ENCODE measurements at regions not wholly inside any gene's neighbourhood (a gene's known extent, or its start where the extent isn't known, plus 50 kb on each side); places are given as distances from the start of the nearest gene placed in this dataset.

GRCh38 chr11:13883042-13883441 lies 79.5 kb upstream of the SPON1 start:
- Histone ChIP-seq H3K4me1 (no peaks in the 10 kb centered on the region), H3K27ac (no peak overlapping the region), H3K79me2 (ENCODE audit: low read depth) (no peaks in the 10 kb centered on the region), H3F3A (ENCODE audit: low read depth) (no peaks in the 10 kb centered on the region), H3K27me3 (no peaks in the 10 kb centered on the region), H2AFZ (replicated peaks) (no peak overlapping the region), H3K36me3 (no peaks in the 10 kb centered on the region), H3K9me3 (ENCODE audit: low read depth) (no peaks in the 10 kb centered on the region), H4K20me1 (ENCODE audit: low read depth) (no peaks in the 10 kb centered on the region), H3K4me2 (no peak overlapping the region), H3K4me3 (no peak overlapping the region), H3K9ac (no peak overlapping the region)
- Mint-ChIP-seq H3K4me1 (peaks cover 22% of the 10 kb centered on the region), H3K4me3 (no peak overlapping the region), H3K9me3 (no peaks in the 10 kb centered on the region), H3K36me3 (no peaks in the 10 kb centered on the region), H3K27me3 (ENCODE audit: insufficient read depth, low read depth) (peaks cover 5% of the 10 kb centered on the region), H3K27ac (no peak overlapping the region)
- no peak for TF ChIP-seq EZH2 (IDR thresholded peaks at IDR 0.05)
- no peak for TF ChIP-seq EZH2phosphoT487 (IDR thresholded peaks at IDR 0.05)
- TF ChIP-seq CTCF (IDR thresholded peaks at IDR 0.05): no peak
- no peak for DNase-seq (ENCODE audit: low spot score)

DNA sequence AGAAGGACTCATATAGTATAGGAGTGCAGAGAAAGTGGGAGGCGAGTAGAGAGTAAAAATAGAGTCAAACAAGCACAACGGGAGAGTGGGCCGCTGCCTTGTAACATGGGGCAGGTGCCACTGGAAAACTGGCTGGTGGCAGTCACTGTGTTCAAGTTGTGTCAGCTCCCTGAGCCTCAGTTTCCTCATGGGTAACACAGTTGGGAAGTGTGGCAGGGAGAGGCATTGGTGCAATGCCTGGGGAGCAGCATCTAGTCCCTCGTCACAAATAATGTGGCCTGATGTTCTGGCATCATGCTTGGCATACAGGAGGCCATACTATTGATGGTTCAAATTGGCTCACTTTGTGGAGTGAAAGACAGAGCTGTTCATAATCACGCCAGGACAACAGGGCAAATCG lies 78.9 kb upstream of the SPON1 start:
- H3K79me2 ChIP-seq (ENCODE audit: low read depth): no peaks in the 10 kb centered on the region
- no peaks in the 10 kb centered on the region for H3K9me3 ChIP-seq (ENCODE audit: low read depth)
- Mint-ChIP-seq H3K4me1 (peaks cover 22% of the 10 kb centered on the region), H3K27me3 (ENCODE audit: insufficient read depth, low read depth) (peaks cover 5% of the 10 kb centered on the region), H3K9me3 (no peaks in the 10 kb centered on the region), H3K4me3 (no peak overlapping the region), H3K36me3 (no peaks in the 10 kb centered on the region), H3K27ac (no peak overlapping the region)
- H3K9ac ChIP-seq: no peak overlapping the region
- no peak overlapping the region for H3K27ac ChIP-seq
- no peaks in the 10 kb centered on the region for H3F3A ChIP-seq (ENCODE audit: low read depth)
- H3K27me3 ChIP-seq: no peaks in the 10 kb centered on the region
- no peak overlapping the region for H3K4me3 ChIP-seq
- no peak overlapping the region for H2AFZ ChIP-seq (replicated peaks)
- H4K20me1 ChIP-seq (ENCODE audit: low read depth): no peaks in the 10 kb centered on the region
- H3K36me3 ChIP-seq: no peaks in the 10 kb centered on the region
- DNase-seq (ENCODE audit: low spot score): no peak
- H3K4me2 ChIP-seq: no peak overlapping the region
- no peaks in the 10 kb centered on the region for H3K4me1 ChIP-seq
- TF ChIP-seq EZH2 (IDR thresholded peaks at IDR 0.05): no peak

- H2AFZ ChIP-seq (replicated peaks): no peak overlapping the region
- no peak overlapping the region for H3K9ac ChIP-seq
- H3K36me3 Mint-ChIP-seq: no peaks in the 10 kb centered on the region
- H3K4me2 ChIP-seq: no peak overlapping the region
- H3F3A ChIP-seq (ENCODE audit: low read depth): no peaks in the 10 kb centered on the region
- no peaks in the 10 kb centered on the region for H3K9me3 Mint-ChIP-seq
- peaks cover 5% of the 10 kb centered on the region for H3K27me3 Mint-ChIP-seq (ENCODE audit: insufficient read depth, low read depth)
- no peak overlapping the region for H3K27ac ChIP-seq
- H3K4me1 Mint-ChIP-seq: peaks cover 22% of the 10 kb centered on the region
- DNase-seq (ENCODE audit: low spot score): no peak
- no peaks in the 10 kb centered on the region for H3K27me3 ChIP-seq
- H3K4me3 Mint-ChIP-seq: no peak overlapping the region
- no peak overlapping the region for H3K27ac Mint-ChIP-seq
- TF ChIP-seq EZH2 (IDR thresholded peaks at IDR 0.05) (no peak), CTCF (IDR thresholded peaks at IDR 0.05) (no peak), EZH2phosphoT487 (IDR thresholded peaks at IDR 0.05) (no peak)
- no peaks in the 10 kb centered on the region for H4K20me1 ChIP-seq (ENCODE audit: low read depth)
- H3K4me1 ChIP-seq: no peaks in the 10 kb centered on the region
- H3K9me3 ChIP-seq (ENCODE audit: low read depth): no peaks in the 10 kb centered on the region
- H3K4me3 ChIP-seq: no peak overlapping the region
- H3K36me3 ChIP-seq: no peaks in the 10 kb centered on the region
- H3K79me2 ChIP-seq (ENCODE audit: low read depth): no peaks in the 10 kb centered on the region
Observed at GRCh38 chr11:13884158-13884799, 78.2 kb upstream of the SPON1 start.

DNA sequence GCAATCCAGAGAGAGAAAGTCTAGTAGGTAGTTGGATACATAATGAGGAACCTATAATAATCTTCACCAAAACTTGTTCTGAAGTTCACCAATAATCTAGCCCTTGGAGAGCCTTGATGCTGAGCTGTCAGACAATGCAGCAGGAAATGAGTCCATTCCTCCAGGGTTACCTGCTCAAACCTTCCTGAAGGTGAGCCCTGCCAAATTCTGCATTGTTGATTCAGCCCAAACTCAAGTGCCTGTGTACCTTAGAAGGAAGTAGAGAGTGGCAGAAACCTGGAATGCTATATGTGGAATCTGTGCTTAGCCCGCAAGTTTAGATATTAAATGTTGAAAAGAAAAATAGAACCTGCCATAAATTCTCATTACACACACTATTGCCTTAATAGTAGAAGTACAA lies 77.4 kb upstream of the SPON1 start:
- H3K27me3 ChIP-seq: no peaks in the 10 kb centered on the region
- Mint-ChIP-seq H3K9me3 (no peaks in the 10 kb centered on the region), H3K4me3 (no peak overlapping the region), H3K27ac (no peak overlapping the region), H3K27me3 (ENCODE audit: insufficient read depth, low read depth) (peaks cover 2% of the 10 kb centered on the region), H3K4me1 (peaks cover 20% of the 10 kb centered on the region), H3K36me3 (no peaks in the 10 kb centered on the region)
- TF ChIP-seq EZH2phosphoT487 (IDR thresholded peaks at IDR 0.05): no peak
- no peak for TF ChIP-seq EZH2 (IDR thresholded peaks at IDR 0.05)
- no peak for TF ChIP-seq CTCF (IDR thresholded peaks at IDR 0.05)
- no peaks in the 10 kb centered on the region for H4K20me1 ChIP-seq (ENCODE audit: low read depth)
- no peak overlapping the region for H3K9ac ChIP-seq
- no peaks in the 10 kb centered on the region for H3F3A ChIP-seq (ENCODE audit: low read depth)
- H3K36me3 ChIP-seq: no peaks in the 10 kb centered on the region
- H2AFZ ChIP-seq (replicated peaks): no peak overlapping the region
- H3K4me1 ChIP-seq: no peaks in the 10 kb centered on the region
- DNase-seq (ENCODE audit: low spot score): no peak
- no peaks in the 10 kb centered on the region for H3K79me2 ChIP-seq (ENCODE audit: low read depth)
- no peaks in the 10 kb centered on the region for H3K9me3 ChIP-seq (ENCODE audit: low read depth)
- H3K4me2 ChIP-seq: no peak overlapping the region
- H3K27ac ChIP-seq: no peak overlapping the region
- no peak overlapping the region for H3K4me3 ChIP-seq
